Activated CD4-positive, CD25-positive, alpha-beta regulatory T cell treated with anti-CD3 and anti-CD28 coated beads, Interleukin-2, amount 50 U/mL, for 24 hours (primary cell): ENCODE measurements at regions not wholly inside any gene's neighbourhood (a gene's known extent, or its start where the extent isn't known, plus 50 kb on each side); places are given as distances from the start of the nearest gene placed in this dataset.

Experiments used
- ATAC-seq, 2 donors: fragments of 150-1000 bp; cut with Tn5 transposase; one replicate each; pipeline ENCODE4 v1.10.0; 2021; ENCODE audit warnings: mild to moderate bottlenecking in 1 of 2, moderate library complexity in 1 of 2

DNA sequence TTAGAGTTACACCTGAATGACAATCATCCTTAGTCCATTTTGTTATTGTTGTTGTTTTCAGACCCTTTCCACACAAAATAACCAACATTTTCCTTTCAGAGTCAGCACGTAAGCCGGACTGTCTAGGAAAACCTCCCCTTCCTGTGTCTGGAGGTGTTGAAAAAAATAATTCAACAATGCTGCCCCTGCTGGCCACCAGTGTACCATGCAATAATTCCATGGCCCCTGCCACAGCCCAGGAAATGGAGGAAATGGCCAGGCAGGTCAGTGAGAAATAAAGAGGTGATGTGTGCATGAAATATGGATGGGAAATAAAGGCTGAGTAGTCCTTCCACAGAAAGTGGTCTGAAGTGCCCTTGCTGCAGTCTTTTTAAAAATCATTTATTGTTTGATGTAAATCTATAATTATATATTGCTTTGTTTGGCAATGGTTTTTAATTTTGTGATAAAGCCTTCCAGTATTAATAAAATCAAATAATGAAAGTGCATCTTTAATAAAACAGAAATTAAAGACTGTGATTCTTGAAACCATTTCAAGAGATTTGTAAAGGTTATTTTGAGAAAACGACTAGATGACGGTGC is 152.8 kb upstream of the PAPPA start:
- ATAC-seq: no peak

DNA sequence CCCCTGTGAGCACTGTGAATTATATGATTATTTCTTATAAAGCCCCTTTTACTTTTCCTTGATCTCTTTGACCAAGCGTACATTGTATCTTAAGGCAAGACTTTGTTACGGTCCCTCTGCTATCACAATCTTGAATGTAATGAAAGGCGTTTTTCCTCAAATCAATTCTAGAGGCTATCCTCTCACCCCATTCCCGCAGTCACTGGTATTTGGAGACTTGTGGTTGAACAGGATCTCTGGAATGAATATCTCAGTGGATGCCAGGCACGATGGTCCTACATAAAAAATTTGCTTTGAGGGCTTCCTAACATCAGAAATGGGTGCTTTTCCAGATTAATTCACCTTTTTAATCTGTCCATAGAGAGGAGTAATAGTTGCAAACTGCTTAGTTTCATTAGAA is 151.4 kb upstream of the PAPPA start:
- ATAC-seq: no peak

DNA sequence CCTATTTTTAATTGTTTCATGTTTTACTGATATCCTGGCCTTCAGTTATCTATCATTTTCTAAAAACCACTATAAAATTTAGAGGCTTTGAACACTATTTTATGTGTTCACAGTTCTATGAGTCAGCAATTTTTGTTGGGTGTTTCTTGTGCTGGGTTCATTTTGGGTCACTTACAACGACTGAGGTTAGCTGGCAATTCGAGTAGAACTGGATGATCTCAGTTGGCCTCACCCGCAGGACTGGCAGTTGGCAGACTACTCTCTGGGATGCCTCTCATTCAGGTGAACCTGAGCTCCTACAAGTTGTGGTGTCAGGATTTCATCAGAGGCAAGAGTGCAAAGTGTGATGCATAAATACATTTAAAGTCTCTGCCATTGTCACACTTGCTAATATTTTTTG is 151.0 kb upstream of the PAPPA start:
- ATAC-seq: no peak

DNA sequence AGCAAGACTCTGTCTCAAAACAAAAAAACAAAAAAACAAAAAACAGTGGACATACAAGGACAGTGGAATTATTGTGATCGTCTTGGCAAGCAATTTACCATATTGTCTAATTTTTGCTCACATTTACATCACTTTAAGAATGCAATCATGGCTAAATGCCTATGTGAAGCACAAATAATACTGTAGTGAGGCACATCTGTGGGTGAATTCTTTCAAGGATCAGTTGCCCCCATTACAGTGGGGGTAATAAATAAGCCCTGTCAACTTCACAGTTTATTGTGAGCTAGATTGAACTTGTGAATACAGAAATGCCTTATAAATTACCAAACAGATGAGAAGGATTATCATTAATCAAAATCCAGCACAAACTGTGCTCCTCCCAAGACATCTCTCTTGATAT is 150.2 kb upstream of the PAPPA start:
- ATAC-seq: no peak

DNA sequence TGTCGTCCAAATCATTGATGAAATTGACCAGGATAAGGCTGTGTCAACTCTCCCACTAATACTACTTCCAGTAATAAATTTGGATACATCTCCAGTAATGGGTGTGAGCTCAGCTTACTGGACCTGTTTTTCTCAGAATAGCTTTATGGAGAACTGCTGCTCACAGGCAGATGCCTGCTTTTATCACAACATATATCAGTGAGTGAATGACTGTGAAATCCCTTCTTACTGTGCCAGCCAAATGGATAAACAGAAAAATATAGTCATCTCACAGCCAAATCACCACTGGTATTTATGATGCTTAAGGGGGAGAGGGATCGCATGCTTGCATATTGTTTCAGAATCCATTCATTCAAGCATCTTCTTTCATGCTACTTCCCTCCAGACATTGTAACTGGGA is 148.4 kb upstream of the PAPPA start:
- no peak for ATAC-seq

DNA sequence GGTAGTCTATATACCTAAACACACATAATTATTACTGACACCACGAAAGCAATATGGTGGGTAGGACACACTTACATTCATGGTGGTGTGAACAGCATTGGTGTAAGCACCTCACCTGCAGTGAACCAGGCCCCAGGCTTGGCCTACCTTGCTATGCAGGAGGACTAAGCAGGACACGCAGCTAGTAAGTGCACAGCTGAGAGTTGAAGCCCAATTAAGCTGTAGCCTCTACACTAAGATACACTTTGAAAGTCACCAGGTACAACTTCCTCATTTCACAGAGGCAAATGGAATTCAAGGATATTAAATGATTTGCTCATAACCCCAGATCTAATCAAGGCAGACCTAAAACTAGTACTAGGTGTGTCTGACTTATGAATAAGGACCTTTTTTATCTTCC is 145.8 kb upstream of the PAPPA start:
- ATAC-seq: no peak

DNA sequence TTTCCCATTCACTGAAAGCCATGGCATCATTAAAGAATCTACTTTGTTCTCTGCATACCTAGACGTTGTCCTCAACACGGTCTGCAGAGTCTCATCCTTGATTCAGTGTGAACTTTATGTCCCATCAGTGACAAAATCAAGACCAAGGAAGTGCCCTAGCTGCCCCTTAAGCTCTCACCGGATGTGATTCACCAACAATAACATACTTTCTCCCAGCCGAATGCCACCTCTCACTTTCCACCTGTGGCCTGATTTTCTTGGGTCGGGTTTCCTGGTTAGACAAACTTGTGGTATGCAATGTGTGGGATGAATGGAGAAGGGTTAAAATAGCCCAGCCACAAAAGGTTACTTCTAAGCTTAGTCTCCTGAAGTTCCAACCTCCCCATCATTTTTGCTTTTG is 145.3 kb upstream of the PAPPA start:
- ATAC-seq: no peak

DNA sequence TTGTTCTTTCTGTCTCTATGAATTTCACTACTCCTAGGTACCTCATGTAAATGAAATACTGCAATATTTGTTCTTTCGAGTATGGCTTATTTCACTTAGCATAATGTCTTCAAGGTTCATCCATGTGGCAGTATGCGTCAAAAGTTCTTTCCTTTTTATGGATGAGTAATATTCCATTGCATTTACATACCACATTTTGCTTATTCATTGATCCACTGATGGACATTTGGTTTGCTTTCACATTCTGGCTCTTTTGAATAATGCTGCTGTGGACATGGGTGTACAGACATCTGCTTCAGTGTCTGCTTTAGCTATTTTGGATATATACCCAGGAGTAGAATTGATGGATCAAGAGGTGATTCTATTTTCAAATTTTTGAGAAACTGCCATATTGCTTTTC is 144.2 kb upstream of the PAPPA start:
- no peak for ATAC-seq

DNA sequence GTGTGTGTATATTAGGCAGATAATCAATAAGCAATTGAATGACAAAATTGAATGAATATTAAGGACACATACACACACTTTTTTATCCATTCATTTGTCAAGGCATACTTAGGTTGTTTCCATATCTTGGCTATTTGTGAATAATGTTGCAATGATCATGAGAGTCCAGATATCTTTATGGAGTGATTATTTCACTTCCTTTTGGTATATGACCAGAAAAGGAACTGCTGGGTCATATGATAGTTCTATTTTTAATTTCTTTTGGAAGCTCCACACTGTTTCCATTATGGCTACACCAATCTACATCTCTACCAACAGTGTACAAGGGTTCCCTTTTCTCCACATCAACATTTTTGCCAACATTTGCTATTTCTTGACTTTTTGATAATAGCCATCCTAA is 137.7 kb upstream of the PAPPA start:
- no peak for ATAC-seq

DNA sequence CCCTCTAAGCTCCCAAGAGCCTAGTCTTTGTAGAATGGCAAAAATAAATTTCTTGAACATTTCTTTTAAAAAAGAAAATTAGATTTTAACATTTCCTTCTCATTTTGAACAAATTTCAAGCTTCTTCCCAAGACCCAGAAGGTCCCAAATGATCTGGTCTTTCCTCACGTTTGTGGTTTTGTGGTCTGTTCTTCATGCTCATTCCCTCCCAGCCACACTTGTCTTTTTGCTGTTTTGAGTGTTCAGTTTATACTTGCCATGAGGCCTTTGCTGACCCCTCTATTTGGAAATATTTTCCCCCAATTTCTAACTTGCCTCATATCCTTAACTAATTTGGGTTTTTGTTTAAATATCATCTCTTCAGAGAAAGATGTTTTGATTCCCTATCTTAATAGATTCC is 133.4 kb upstream of the PAPPA start:
- no peak for ATAC-seq

DNA sequence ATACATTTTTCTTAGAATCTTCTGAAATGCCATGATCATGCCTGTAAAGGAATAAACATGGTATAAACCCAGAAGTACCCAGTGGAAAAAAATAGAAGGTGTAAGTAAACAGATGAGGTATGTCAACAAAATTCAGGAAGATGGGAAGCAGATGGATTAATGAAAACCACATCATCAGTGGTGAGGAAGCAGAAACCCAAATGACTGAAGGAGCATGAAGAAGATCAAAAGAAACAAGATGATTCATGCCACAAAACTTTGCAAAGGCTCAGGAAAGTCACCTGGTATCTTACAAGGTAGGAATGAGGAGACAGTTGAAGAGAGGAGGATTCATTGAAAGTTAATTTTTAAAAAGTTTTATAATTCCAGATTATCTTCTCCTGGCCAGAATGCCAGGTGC is 132.8 kb upstream of the PAPPA start:
- no peak for ATAC-seq

DNA sequence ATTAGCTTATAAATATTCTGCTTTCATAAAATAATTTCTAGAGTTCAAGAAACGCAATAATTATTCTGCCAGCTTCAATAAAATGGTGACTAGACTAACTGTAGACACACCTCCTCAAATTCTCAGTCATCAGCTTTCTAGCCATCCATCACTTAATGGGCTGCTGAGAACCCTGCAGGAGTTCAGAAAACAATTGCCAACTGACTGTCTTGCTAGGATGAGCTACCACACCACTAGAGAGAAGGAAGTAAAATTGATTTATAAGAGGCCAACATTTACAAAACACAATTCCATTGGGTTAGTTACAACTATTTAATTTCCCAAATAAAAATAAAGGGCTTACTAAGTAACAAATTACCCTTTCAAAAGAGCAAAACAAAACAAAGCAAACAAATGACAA is 126.5 kb upstream of the PAPPA start:
- no peak for ATAC-seq

DNA sequence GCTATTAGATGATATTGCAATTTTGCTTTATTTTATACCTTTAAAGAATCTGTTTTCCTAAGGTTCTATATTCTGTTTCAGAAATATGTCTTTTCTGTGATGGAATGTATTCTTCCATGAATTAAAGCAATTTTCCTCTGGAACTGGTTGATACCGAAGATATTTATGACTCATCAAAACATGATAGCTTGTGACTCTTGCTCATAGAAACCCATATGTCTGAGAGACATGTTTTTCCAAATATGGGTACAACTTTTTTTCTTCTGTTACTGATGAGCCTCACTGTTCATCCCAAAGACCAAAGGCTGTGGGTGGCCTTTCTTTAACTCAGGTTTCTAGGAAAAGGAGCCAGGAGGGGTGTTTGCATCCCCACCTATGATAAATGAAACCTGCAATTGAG is 126.1 kb upstream of the PAPPA start:
- no peak for ATAC-seq

DNA sequence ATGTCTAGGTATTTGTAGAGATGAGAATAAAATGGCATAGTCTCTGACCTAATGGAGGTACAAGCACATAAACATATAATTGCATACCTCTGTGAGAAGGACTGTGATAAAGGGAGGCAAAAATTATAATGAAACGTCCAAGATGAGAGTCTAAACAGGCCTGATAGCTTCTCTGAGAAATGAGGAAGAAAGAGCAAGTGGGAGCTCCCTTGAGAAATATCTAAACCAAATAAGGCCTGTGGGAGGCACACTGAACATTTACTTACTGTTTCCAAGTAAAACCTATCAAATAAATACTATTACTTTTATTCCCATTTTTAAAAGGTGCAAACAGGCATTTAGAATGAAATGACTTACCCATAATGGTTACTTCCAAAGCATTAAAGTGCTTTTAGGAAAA is 125.6 kb upstream of the PAPPA start:
- ATAC-seq: no peak

DNA sequence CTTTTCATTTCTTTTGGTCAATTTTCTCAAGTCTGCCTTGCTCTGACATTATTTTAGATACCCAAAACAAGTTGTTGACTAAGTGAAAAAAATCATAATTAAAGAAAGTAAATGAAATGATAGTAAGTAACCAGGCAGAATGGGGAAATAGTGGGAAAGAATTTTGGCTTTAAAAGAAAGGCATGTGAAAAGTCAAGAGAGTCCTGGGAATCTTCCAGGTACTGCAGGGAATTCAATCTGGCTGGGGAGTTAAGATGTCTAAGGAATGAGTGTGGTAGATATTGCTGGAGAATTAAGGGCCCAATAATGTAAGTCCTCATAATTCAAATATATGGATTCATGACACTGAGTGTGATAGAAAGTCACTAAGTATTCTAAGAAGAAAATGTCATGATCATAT is 123.1 kb upstream of the PAPPA start:
- ATAC-seq: no peak

DNA sequence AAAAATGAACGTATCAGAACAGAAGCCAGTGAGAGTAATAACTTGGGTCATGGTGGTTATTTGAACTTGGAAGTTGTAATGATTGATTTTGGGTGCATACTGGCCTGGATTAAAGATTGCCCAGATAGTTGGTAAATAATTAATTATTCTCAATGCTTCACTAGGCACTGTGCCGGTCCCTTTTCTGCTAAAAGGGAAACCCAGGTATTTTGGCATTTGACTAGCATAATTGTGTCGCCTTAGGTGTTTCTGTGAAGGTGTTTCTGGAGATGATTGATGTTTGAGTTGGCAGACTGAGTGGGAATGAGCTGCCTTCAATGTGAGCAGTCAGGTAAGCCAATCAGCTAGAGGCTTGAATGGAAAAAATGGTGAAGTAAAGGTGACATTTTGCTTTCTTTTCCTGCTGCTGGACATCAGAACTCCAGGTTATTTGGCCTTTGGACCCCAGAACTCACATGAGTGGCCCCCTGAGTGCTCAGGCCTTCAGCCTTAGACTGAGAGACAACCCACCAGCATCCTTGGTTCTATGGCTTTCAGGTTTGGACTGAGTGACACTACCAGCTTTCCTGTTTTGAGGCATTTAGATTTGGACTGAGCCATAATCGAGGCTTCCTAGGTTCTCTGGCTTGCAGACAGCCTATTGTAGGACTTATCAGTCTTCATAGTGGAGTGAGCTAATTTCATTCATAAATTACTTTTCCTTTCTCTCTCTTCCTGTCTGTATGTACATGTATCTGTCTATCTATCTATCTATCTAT is 120.7 kb upstream of the PAPPA start:
- no peak for ATAC-seq

DNA sequence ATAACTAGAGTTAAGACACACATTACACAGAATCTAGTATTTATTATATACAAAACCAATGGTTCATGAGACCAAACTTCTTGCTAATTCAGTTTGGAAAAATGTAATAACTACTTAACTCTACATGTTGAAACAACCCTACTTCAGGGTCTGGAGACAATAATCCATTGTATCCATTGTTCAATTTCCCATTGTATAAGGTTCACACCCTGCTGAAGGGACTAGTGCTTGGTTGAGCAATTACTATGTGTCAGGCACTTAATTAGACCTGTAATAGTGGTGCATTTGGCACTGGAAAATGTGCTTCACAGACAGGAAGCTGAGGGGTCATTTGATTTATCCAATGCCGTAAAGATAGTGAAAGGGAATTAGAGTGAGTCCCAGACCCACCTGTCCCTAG is 114.3 kb upstream of the PAPPA start:
- no peak for ATAC-seq

DNA sequence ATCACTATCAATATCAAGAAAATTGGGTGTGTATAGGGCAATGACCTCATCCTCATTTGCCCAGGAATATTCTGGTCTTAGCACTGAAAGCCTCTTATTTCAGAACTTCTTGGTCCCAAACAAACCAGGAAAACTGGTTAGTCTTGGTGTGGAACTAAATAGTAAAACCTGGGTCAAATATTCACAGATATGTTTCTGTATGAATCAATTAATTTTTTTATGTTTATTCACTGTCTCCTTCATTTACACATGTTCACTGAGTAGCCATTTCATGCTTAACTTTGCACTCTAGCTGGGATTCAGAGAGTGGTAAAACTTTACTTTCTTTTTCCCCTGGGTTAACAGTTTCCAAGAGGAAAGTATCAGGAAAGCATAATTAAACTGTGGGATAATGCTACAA is 113.7 kb upstream of the PAPPA start:
- no peak for ATAC-seq

DNA sequence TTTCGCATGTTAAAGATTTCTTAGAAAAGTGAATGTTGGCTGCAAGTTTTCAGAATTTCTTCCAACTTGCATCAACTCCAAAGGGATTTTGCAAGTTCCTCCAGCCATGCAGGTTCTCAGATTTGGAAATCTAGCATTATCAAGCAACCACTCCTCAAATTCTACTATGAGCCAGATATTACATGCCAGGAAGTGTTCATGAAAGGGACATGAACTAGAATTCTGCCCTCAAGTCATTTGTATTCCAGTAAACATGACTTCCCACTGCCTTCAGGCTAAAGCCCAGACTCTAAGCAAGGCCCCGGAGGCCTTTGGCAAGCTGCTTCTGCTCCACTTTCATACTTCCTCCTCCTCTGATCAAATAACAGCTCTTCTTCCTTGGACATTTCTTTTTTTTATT is 111.3 kb upstream of the PAPPA start:
- no peak for ATAC-seq

DNA sequence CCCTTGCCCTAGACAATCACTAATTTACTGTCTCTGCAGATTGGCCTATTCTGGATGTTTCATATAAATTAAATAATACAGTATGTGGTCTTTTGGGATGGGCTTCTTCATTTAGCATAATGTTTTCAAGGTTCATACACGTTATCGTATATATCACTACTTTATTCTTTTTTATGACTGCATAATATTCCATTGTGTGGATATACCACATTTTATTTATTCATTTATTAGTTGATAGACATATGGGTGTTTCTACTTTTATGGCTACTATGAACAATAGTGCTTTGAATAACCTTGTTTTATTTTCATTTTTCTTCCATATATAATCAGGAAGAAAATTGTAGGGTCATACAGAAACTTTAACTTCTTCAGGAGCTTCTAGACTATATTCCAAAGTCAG is 108.5 kb upstream of the PAPPA start:
- no peak for ATAC-seq

DNA sequence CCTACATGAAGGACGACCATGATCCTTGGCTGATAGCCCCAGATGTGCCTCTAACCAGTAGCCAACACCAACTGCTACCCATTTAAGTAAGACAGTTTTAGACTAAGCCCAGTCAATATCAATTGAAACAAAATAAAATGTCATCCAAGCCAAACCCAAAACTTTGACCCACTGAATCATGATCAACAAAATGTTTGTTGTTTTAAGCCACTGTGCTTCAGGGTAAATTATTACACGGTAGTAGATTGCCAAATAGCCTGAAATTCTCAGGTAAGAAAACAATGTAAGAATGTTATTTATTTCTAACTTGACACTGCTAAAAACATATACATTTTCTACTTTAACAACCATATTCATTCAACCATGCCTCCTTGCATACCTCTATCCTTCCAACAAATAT is 105.5 kb upstream of the PAPPA start:
- ATAC-seq: no peak

DNA sequence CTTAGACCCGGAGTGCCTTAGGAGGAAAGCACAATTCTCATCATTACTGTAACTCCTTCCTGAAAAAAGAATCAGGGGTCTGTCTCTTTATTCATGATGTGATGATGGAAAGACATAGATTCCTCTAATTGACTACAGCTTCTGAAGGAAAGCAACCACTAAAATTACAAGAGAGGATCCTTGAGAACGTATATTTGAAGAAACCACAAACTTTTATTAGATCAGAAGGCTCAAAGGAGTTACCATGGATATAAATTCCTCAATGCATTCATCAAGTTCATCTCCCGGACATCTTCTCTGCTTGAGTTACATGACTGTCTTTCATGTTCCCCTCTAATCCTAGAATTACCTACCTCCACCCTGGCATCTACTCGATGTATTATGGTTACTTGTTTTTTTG is 104.1 kb upstream of the PAPPA start:
- ATAC-seq: no peak

DNA sequence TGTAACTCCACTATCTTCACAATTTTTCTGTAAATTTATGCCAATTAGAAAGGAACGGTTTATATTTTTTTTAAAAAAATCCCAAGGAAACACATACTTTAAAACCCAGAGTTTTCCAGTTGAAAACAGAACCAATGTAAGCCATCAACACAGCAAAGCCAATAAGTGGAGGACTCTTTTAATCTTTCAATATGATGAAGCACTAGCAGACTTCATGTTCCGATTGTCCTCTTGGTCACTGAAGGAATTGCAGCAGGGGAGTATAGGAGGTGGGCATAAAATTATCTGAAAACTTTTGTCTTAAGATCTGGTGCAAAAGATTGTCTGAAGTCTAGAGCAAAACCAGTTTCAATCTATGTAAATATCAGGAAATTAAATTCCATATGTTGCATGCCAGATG is 102.1 kb upstream of the PAPPA start:
- no peak for ATAC-seq

DNA sequence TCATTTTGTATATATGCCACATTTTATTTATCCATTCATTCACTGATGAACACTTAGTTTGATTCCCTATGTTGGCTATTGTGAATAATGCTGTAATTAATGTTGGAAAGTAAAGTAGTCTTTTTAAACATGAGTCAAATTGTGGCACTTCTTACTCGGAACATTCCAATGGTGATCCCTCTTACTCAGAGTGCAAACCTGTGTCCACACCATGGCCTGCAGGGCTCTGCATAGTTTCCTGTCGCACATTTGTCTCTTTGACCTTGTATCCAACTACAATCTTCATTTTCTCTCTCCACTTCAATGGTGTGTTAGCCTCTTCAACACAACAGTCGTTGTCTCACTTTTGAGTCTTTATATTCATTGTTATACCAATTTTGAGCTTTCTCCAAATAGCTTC is 98.1 kb upstream of the PAPPA start:
- no peak for ATAC-seq

DNA sequence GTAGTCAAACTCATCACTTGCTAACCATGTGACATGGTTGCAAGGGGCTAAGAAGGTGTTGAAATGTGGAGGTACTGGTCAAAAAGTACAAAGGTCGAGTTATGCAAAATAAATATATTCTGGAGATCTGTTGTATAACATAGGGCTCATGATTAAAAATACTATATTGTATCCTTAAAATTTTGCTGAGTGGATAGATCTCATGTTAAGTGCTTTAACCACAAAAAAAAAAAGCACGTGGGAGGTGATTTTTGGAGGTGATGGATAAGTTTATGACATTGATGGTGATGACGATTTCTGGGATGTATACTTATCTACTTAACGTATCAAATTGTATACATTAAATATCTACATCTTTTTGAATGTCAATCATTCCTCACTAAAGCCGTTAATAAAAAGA is 96.2 kb upstream of the PAPPA start:
- ATAC-seq: no peak
